Transverse colon (tissue), 4 donors: ENCODE measurements at regions not wholly inside any gene's neighbourhood (a gene's known extent, or its start where the extent isn't known, plus 50 kb on each side); places are given as distances from the start of the nearest gene placed in this dataset.

Experiments used
- DNase-seq: peaks from one replicate; pipeline ENCODE4 v3.0.0-alpha.2; 2019
- H3K27ac ChIP-seq, 4 donors: fragments of 200-600 bp; sonication (generic); 2 replicates each; pipeline ENCODE4 v1.5.1; 2016 to 2018; ENCODE audit warnings: inconsistent platforms in 4 of 4
- H3K27me3 ChIP-seq: fragments of 200-600 bp; sonication (generic); 2 replicates; pipeline ENCODE4 v1.5.1; 2017; ENCODE audit warnings: inconsistent platforms
- H3K36me3 ChIP-seq, 4 donors: fragments of 200-600 bp; sonication (generic); 2 replicates each; pipeline ENCODE4 v1.5.1; 2017 to 2019; ENCODE audit warnings: inconsistent platforms in 4 of 4
- H3K4me1 ChIP-seq, 4 donors: fragments of 200-600 bp; sonication (generic); 2 replicates each; pipeline ENCODE4 v1.5.1; 2017 to 2020; ENCODE audit warnings: inconsistent platforms in 4 of 4
- H3K4me3 ChIP-seq, 4 donors: fragments of 200-600 bp; sonication (generic); 1 replicate in 1 of 4; 2 replicates in 3 of 4; pipeline versions ENCODE4 v1.5.1 to v1.6.1; 2017 to 2019; ENCODE audit warnings: inconsistent platforms in 4 of 4
- H3K9me3 ChIP-seq, 2 donors: fragments of 200-600 bp; sonication (generic); 2 replicates each; pipeline ENCODE4 v1.5.1; 2017 to 2019; ENCODE audit warnings: inconsistent platforms in 2 of 2
- EP300 ChIP-seq: sonication (generic); formaldehyde crosslinking; IDR thresholded peaks from one replicate; pipeline ENCODE4 v1.6.1; 2017; ENCODE audit warnings: antibody characterized with exemption, low read depth
- POLR2A ChIP-seq: fragments of 450-650 bp; IDR thresholded peaks from one replicate; pipeline ENCODE4 v1.6.1; 2016; ENCODE audit warnings: antibody characterized with exemption, mild to moderate bottlenecking, moderate library complexity
- POLR2AphosphoS5 ChIP-seq, 3 donors: sonication (generic); formaldehyde crosslinking; IDR thresholded peaks; one replicate each; pipeline ENCODE4 v1.6.1; 2016; ENCODE audit warnings: antibody characterized with exemption in 3 of 3
- WGBS, 2 donors: methylation state at CpG; one replicate each; pipeline ENCODE4 v1.1.5; 2018; ENCODE audit warnings: low coverage in 1 of 2; 5-methylcytosine and 5-hydroxymethylcytosine counted together
- in situ Hi-C, 4 donors: fragments of 200-750 bp; cut with MboI; loops; one replicate each; pipeline versions ENCODE4 v1.15.0 to v1.15.1; 2017; ENCODE audit warnings: low sequenced_read_pairs in 3 of 4, low pct_ligation_motif_present in 1 of 4, low pct_unique_long_range_greater_than_20kb in 1 of 4
- intact Hi-C: fragments of 100-400 bp; cut with DNase I; formaldehyde crosslinking; loops from one replicate; pipeline ENCODE4 v1.15.1; 2023; ENCODE audit warnings: low total_unique reads
- TF ChIP-seq, protein P1 (sequence below), 5 experiments: fragments of 200-600 bp in 3 of 5; fragments of 450-650 bp in 2 of 5; sonication (generic) in 3 of 5; IDR thresholded peaks; 1 replicate in 2 of 5; 2 replicates in 3 of 5; pipeline ENCODE4 v1.5.1; 2016 to 2017; ENCODE audit warnings: antibody characterized with exemption in 5 of 5, inconsistent platforms in 3 of 5, mild to moderate bottlenecking in 2 of 5, moderate library complexity in 1 of 5

DNA sequence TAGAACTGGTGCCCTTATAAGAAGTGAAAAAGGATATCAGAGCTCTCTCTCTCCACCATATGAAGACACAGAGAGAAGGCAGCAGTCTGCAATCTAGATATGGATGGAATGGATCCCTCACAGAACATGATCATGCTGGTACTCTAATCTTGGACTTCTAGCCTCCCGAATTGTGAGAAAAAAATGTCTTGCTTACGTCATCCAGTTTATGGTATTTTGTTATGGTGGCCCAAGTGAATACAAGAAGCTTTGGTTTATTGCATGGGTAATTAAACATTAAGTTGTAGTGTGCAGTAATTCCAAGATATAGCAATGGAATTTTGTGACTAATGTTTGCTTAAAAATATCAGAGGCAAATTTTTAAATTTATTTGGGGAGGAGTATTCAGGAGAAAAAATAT lies 1667.4 kb upstream of the SLC39A10 start:
- Histone ChIP-seq H3K9me3 (no peaks in the 10 kb centered on the region), H3K27me3 (no peaks in the 10 kb centered on the region), H3K27ac (no peak overlapping the region), H3K4me1 (no peaks in the 10 kb centered on the region), H3K36me3 (no peaks in the 10 kb centered on the region), H3K4me3 (no peak overlapping the region)
- intact Hi-C loops = no loop called here
- in situ Hi-C loops = no loop called here
- no peak for DNase-seq
- TF ChIP-seq EP300 (no peak), POLR2A (no peak), POLR2AphosphoS5 (IDR thresholded peaks at IDR 0.05) (no peak)
- TF ChIP-seq, protein P1, sequence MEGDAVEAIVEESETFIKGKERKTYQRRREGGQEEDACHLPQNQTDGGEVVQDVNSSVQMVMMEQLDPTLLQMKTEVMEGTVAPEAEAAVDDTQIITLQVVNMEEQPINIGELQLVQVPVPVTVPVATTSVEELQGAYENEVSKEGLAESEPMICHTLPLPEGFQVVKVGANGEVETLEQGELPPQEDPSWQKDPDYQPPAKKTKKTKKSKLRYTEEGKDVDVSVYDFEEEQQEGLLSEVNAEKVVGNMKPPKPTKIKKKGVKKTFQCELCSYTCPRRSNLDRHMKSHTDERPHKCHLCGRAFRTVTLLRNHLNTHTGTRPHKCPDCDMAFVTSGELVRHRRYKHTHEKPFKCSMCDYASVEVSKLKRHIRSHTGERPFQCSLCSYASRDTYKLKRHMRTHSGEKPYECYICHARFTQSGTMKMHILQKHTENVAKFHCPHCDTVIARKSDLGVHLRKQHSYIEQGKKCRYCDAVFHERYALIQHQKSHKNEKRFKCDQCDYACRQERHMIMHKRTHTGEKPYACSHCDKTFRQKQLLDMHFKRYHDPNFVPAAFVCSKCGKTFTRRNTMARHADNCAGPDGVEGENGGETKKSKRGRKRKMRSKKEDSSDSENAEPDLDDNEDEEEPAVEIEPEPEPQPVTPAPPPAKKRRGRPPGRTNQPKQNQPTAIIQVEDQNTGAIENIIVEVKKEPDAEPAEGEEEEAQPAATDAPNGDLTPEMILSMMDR (IDR thresholded peaks at IDR 0.05) = no peak
- 85 to 92% methylated on average over 2 of the region's 2 CpGs for WGBS, 2 donors

DNA sequence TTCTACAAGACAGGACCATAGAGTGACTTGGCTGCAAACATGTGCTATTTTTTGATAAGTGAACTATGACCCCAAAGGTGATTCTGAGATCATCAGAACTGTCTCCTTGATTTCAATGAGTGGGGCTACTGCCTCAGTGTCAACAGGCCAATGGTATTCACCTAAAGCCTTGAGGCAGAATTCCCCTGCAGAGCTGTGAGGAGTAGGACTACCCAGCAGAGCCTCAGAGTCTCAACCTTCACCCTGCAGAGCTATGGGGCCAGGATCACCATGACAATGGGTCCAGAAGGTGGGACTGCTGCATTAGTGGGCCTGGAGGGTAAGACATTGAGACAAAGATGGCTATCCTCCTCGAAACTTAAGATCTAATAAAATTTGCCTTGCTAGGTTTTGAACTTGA lies 1668.2 kb upstream of the SLC39A10 start:
- no peak overlapping the region for H3K27ac ChIP-seq
- H3K27me3 ChIP-seq = no peaks in the 10 kb centered on the region
- intact Hi-C loops (no loop called here), in situ Hi-C loops (no loop called here)
- TF ChIP-seq POLR2AphosphoS5 (IDR thresholded peaks at IDR 0.05) (no peak), POLR2A (no peak), EP300 (no peak)
- TF ChIP-seq, protein P1 (IDR thresholded peaks at IDR 0.05) = no peak
- H3K36me3 ChIP-seq = no peaks in the 10 kb centered on the region
- no peak overlapping the region for H3K4me3 ChIP-seq
- no peaks in the 10 kb centered on the region for H3K9me3 ChIP-seq
- no peak for DNase-seq
- no peaks in the 10 kb centered on the region for H3K4me1 ChIP-seq
- WGBS, 2 donors = 50 to 63% methylated on average over 1 of the region's 1 CpG

DNA sequence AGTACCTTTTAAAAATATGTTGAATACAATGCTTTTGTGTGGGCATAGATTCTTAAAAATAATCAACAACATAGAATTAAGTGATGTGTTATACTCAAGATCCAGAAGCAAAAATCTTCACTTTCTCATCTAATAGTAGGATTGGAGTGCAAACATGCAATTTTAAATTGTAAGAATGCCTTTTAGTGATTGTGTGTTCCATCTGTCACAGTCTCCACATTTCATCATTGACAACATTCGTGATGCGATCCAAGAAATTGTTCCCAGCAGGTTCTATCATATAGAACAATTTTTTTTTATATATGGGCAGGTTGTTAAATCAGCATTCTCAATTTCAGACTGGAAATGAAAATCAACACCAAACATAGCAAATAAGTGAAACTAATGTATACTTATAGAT lies 1671.8 kb upstream of the SLC39A10 start:
- H3K27ac ChIP-seq = no peak overlapping the region
- intact Hi-C loops = no loop called here
- in situ Hi-C loops = no loop called here
- no peaks in the 10 kb centered on the region for H3K9me3 ChIP-seq
- WGBS, 2 donors = 79 to 90% methylated on average over 2 of the region's 2 CpGs
- TF ChIP-seq POLR2AphosphoS5 (IDR thresholded peaks at IDR 0.05) = no peak
- TF ChIP-seq, protein P1 (IDR thresholded peaks at IDR 0.05) = no peak
- TF ChIP-seq EP300 = no peak
- TF ChIP-seq POLR2A = no peak
- no peaks in the 10 kb centered on the region for H3K4me1 ChIP-seq
- H3K27me3 ChIP-seq = no peaks in the 10 kb centered on the region
- no peak for DNase-seq
- H3K4me3 ChIP-seq = no peak overlapping the region
- H3K36me3 ChIP-seq = no peaks in the 10 kb centered on the region

DNA sequence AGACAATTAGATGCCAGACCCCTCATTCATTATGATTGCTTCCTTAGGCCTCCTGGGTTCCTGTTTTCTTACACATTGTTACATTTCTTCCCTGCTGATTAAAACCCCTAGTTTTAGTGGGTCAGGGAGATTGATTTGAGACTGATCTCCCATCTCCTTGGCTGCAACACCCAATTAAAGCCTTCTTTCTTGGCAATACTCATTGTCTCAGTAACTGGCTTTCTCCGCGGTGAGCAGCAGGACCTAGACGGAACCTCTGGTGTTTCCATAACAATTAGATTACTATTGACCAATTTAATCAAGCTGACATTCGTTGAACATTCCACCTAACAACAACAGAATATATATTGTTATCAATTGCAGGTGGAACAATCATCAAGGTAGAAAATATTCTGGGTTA lies 1676.4 kb upstream of the SLC39A10 start:
- in situ Hi-C loops (no loop called here), intact Hi-C loops (no loop called here)
- Histone ChIP-seq H3K4me1 (no peaks in the 10 kb centered on the region), H3K36me3 (no peaks in the 10 kb centered on the region), H3K27me3 (no peaks in the 10 kb centered on the region), H3K4me3 (no peak overlapping the region), H3K27ac (no peak overlapping the region), H3K9me3 (no peaks in the 10 kb centered on the region)
- 77 to 81% methylated on average over 2 to 4 of the region's 4 CpGs for WGBS, 2 donors
- no peak for DNase-seq
- no peak for TF ChIP-seq POLR2AphosphoS5 (IDR thresholded peaks at IDR 0.05)
- TF ChIP-seq POLR2A = no peak
- TF ChIP-seq EP300 = no peak
- TF ChIP-seq, protein P1 (IDR thresholded peaks at IDR 0.05) = no peak
